IPS DF 4.7 (cell line): ENCODE measurements at regions not wholly inside any gene's neighbourhood (a gene's known extent, or its start where the extent isn't known, plus 50 kb on each side); places are given as distances from the start of the nearest gene placed in this dataset.
"Not testable (repeated sequence)": the region's sequence is repeated elsewhere in the genome, so short reads cannot be mapped to it uniquely, and the experiment has no call there.

ENCODE experiments used
- DNase-seq: peaks from one replicate; pipeline ENCODE4 v3.0.0-alpha.2; 2013; ENCODE audit warnings: low spot score; ENCODE audit errors: extremely low read depth

DNA sequence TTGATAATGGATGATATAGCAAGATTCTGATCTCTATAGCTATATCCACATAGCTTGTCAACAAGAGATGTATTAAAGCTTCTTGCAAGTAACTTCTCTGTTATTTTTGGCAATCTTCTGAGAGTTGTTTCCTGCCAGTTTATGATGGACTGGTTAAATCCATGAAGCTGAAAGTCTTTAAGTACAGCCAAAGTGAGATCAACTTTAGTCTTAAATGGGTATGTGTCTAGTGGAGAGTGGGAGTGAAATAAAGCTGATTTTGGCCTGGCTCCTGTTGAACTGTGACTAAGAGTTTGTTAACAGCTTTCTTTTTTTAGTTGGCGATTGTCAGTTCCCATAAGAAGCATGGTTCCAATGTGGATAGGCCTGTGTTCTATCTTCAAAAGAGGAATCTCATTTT is 350.9 kb upstream of the PCSK5 start:
- DNase-seq = no peak

- no peak for DNase-seq
Observed at GRCh38 chr9:75540185-75540584, 350.3 kb upstream of the PCSK5 start.

DNA sequence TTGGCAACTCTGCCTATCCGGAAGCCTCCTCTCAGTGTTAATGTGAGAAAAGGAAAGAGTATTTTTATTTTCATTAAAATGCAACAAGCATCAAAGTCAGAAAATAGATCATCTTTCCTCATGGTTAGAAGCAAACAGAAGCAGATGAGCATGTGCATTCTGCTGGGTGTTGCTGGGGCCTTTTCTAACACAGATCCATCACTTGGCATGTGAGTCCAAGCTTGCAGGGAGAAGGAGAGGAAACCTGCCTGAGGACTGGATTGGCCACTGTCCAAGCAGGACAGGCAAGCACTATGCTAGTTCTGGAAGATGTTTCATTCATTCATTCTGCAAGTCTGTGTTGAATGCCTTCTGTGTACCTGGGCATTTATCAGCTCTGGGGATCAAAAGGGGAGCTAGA is 348.7 kb upstream of the PCSK5 start:
- DNase-seq = no peak

DNA sequence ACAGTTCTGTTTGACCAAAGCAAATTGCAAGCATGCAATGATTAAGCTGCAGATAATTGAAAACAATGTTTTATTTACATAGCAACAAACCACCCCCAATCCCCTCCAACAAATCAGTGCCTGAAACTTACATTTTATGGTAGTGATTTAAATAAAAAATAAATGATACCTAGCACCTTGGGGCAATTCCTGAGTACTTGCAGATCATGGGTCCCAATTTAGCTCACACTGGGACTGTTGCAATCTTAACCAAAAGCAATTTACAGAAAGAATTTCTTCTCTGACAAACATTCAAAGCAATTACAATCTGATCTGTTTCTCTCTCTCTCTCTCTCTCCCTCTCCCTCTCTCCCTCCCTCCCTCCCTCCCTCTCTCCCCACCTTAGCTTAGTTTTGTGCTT is 345.7 kb upstream of the PCSK5 start:
- no peak for DNase-seq

GRCh38 chr9:75545287-75545686 is 345.2 kb upstream of the PCSK5 start:
- DNase-seq = no peak

DNA sequence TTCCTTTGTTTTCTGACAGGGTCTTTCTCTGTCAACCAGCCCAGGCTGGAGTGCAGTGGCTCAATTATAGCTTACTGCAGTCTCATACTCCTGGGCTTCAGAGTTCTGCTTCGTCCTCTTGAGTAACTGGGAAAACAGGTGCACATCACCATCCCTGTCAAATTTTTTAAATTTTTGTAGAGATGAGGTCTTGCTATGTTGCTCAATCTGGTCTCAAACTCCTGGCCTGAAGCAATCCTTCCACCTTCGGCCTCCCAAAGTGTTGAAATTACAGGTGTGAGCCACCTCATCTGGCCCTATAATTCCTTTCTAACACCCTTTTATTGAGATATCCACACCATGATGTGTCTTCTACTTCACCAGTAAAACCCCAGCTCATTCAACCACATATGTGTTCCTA is 341.6 kb upstream of the PCSK5 start:
- no peak for DNase-seq

DNA sequence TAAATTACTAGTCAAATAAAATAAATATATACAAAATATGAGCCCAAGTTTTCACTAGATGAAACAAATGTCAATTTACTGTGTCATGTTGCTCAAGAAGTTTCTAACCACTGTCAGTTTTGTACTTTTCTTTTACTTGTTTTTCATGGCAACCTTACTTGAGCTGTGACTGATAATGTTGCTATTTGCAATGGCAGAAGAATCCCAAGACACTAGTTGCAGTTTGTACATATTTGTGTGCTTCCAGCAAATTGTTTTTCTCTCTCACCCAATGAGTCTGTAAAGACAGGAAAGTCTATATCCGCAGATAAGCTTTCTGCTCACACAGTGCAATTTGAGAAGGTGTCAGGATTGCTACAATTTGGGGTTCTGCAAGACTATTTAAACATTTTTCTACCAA is 338.6 kb upstream of the PCSK5 start:
- DNase-seq = no peak

- DNase-seq = no peak
Observed at GRCh38 chr9:75552941-75553340, 337.5 kb upstream of the PCSK5 start.

DNA sequence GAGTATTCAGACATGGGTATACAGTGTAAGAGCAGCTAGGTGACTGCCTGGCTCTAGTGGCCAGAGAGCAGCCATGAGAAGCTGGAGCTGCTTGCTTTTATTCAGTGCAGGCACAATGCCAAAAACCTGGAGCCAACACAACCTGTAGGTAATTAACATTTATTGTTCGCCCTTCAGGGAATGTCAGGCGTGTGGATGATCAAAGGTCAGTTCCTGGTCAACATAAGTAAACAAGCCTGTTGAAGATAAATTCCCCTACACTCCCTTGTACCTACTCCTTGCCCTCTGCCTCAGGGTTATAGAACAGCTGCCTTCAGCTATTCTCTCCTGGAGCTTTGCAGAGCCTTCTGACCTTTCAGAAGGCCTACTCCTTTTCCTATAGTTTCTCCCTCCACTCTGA is 323.7 kb upstream of the PCSK5 start:
- not testable (repeated sequence) for DNase-seq

GRCh38 chr9:75570538-75570937 is 319.9 kb upstream of the PCSK5 start:
- DNase-seq = no peak

DNA sequence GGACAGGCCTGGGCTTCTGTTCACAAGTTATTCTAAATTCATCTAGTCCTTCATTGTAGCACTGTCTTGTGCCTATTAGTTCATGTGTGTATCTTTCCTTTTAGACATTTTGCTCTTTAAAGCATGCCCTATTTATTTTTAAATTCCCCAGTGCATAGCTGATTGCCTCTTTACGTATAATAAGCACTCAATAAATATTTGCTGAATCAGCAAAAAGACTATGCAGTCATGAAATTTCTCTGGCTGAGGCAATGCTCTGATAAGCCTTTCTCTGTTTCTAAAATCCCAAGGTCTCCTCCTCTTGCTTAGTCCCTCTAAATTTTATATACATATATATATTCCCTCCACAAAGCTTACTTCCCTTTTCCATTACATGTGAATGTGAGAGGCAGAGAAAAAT is 315.9 kb upstream of the PCSK5 start:
- no peak for DNase-seq

GRCh38 chr9:75582870-75583269 is 307.6 kb upstream of the PCSK5 start:
- no peak for DNase-seq

DNA sequence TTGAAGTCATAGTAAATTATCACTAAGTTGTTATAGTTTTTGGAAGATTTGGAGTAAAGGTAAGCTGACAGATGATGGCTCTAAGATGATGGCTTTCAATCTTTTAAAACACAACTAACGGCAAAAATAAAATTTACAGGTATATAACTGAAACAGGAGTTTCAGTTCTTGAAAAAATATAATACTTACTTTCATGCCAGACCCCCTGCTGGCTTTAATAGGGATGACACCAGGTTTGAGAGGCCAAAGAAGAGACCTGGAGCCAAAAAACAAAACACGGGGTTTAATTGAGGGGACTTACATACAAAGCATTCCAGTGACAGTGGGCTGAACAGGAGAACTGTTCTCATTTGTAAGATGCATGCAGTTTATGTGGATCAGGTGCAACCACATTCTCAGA is 301.7 kb upstream of the PCSK5 start:
- no peak for DNase-seq

DNA sequence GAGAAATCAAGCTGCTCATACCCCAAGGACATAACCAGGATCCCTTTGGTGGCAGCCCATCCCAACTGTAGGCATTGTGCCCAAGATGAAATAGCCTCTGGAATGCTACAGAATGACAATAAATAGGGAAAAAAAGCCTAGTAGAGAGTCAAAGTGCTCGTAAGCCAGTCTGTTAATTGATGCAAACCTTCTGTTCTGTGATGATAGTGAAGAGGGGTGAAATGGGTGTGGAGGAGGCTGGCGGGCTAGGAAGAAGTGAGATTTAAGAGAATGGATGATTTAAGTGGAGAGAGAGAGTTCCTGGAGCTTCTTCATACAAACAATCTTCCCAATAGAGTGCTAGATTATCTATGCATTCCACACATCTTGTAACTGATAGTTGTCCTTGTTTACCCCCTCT is 301.0 kb upstream of the PCSK5 start:
- no peak for DNase-seq

DNA sequence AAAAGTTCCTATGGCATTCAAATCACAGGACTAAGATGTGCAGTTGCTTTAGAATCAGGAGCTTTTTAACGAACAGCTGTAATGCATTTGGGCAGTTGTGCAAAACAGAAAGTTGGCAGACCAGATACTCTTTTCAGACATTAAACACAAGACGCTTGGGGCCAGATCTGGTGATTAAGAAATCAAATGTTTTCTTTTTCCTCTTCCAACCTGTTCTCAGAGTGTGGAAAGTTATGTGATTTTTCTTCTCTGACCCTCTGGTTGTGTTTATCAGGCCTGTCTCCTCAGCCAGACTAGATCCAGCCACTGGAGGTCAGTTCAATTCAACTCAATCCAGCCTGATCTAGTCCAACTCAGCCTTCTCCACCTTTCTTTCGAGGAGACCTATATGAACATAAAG is 298.5 kb upstream of the PCSK5 start:
- DNase-seq = no peak

DNA sequence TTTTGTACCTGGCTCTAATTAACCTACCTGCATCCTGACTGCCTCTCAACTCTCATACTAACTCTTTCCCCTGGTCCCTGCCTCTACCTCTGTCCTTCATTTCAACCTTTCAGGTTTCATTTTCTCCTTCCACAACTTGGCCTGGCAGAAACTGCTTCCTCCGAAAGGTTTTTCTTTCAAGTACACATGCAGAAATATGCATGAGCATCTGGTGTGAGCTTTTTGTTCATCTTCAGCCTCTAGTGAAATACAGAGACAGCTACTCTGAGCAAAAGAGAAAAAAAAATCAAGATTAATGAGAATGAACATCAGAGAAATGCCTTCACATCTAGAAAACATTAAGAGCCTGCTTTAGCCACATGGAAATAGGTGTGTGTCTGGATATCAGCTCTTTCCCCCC is 297.9 kb upstream of the PCSK5 start:
- no peak for DNase-seq

GRCh38 chr9:75593920-75594319 is 296.6 kb upstream of the PCSK5 start:
- DNase-seq = no peak

DNA sequence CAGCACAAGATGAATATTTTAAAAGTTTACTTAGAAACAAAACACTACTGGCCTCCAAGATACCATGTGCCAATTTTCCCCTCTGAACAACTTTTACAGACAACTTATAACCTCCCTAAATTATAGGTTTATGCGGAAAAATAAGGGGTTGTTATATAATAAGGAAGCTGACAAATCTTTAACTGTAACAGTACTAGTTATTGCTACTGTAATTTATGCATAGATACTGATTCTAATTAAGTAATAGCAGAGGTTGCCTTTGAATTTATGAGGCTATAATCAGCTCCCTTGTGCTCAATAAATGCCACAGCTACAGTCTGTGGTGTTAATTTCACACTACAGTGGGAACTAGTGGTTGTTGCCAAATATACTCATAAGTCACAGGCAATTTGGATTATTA is 291.3 kb upstream of the PCSK5 start:
- DNase-seq = no peak

DNA sequence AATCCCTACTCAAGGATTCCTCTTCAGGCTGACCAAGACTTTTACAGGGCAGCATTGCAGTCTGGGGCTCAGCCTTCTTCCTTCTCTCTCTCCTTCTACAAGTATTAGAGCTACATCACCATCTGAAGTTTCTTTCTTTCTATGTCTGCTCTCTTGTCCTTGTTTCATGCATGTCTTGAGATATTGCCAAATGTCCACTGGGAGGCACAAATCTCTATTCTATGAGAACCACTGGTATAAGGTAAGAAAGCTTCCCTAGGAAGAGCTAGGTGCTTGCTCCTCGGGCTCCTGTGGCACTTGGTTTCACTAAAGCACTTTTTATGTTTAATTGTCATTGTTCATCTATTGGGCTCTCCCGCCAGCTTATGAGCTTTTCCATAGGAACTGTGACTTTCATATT is 289.2 kb upstream of the PCSK5 start:
- DNase-seq = no peak

DNA sequence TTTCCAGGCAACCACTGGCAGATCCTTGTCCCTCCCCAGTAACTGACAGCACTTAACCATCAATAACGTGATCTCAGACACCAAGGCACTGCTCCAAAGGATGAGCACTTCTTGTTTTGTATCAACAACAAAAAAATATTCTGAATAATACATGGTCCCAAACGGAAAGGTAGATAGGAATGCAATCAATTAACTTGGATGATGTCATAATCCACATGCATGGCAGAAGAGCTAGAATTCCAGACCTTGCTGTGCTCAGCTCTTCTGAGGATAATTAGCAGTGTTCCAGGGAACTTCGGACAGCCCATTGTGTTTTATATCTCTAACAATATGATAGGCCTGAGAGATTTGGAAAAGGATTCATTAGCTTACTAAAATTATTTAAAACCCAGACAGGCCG is 288.4 kb upstream of the PCSK5 start:
- no peak for DNase-seq

GRCh38 chr9:75604661-75605060 is 285.8 kb upstream of the PCSK5 start:
- DNase-seq = no peak

DNA sequence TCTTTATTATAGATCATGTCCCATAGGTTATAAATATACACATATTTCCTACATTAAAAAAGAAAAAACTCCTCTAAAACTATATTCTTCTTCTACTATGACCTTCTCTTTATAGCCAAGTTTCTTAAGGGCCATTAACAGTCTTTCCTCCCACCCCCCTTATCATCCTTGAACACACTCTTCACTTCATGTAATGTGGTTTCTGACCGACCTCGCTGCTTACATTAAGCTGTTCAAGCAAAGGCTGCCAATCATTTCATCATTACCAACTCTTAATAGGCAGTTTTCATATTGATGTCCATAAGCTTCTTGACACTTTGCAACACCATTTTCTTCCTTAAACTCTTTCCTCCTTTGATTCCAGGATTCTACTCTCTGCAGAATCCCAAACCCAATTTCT is 283.0 kb upstream of the PCSK5 start:
- no peak for DNase-seq

DNA sequence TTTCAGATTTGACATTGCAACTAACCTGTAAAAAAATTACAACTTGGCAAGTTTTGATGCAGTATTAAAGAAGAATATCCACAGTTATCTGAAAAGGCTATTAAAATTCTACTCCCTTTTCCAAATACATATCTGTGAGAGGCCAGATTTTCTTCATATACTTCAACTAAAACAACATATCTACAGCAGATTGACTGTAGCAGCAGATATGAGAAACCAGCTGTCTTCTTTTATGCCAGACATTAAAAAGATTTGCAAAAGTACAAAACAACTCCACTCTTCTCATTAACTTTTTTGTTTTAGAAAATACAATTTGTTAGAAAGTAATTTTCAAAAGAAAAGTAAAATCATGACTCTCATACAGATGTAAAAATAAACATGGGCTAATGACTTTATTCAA is 281.1 kb upstream of the PCSK5 start:
- DNase-seq = no peak

DNA sequence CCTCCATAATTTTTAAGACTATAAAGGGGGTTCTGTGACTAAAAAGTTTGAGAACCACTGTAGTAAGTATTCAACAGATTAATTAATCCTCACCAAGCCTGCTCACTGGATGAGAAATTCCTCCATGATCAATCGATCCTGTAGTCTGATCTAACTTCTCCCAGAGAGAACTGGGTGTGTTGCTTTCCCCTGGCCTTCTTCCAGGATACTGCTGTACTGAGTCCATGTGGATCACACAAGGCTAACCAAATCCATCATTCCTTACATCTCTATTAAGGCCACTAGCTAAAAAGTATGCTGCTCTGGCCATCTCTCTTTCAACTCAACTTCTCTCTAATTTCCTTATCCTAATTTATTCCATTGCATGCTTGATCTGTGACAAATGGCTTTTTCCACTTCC is 280.2 kb upstream of the PCSK5 start:
- DNase-seq = no peak

GRCh38 chr9:75612205-75612604 is 278.3 kb upstream of the PCSK5 start:
- DNase-seq = no peak
